ENCODE measurements at regions not wholly inside any gene's neighbourhood (a gene's known extent, or its start where the extent isn't known, plus 50 kb on each side); places are given as distances from the start of the nearest gene placed in this dataset.

DNA sequence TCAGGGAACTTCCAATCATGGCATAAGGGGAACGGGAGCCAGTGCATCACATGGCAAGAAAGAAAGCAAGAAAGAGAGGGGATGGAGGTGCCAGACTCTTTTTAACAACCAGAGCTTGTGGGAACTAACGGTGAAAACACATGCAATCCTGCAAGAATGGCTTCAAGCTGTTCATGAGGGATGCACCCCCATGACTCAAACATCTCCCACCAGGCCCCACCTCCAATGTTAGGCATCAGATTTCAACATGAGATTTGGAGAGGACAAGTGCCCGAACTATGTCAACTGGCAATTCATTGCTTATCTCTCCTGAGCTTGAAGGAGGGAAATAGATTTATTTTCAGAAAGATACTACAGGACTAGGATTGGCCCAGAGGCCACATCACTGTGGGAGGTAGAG lies 270.0 kb downstream of the SLC4A3 start:
- H3K4me1 ChIP-seq (ENCODE audit: control insufficient read depth, insufficient read depth, low read length): peaks cover 2% of the 10 kb centered on the region; the same call in 1 of the 2 replicates
- no peak overlapping the region for H3K9ac ChIP-seq (ENCODE audit: low read depth, low read length)
- no peaks in the 10 kb centered on the region for H3K36me3 ChIP-seq (ENCODE audit: control insufficient read depth, insufficient read depth, low read length)
- H3K27me3 ChIP-seq (ENCODE audit: control insufficient read depth, insufficient read depth, low read length): no peaks in the 10 kb centered on the region
- no peaks in the 10 kb centered on the region for H3K9me3 ChIP-seq (ENCODE audit: control insufficient read depth, insufficient read depth, low read length)
- no peak overlapping the region for H3K27ac ChIP-seq (ENCODE audit: low read depth, low read length)
- no peak overlapping the region for H3K4me3 ChIP-seq (ENCODE audit: low read depth, low read length)

GRCh38 chr2:219901155-219901554 lies 273.7 kb downstream of the SLC4A3 start:
- H3K27me3 ChIP-seq (ENCODE audit: control insufficient read depth, insufficient read depth, low read length): no peaks in the 10 kb centered on the region
- no peak overlapping the region for H3K9ac ChIP-seq (ENCODE audit: low read depth, low read length)
- H3K27ac ChIP-seq (ENCODE audit: low read depth, low read length): no peak overlapping the region
- H3K4me3 ChIP-seq (ENCODE audit: low read depth, low read length): no peak overlapping the region
- peaks cover 10% of the 10 kb centered on the region; the same call in 1 of the 2 replicates for H3K4me1 ChIP-seq (ENCODE audit: control insufficient read depth, insufficient read depth, low read length)
- H3K9me3 ChIP-seq (ENCODE audit: control insufficient read depth, insufficient read depth, low read length): no peaks in the 10 kb centered on the region
- H3K36me3 ChIP-seq (ENCODE audit: control insufficient read depth, insufficient read depth, low read length): no peaks in the 10 kb centered on the region

DNA sequence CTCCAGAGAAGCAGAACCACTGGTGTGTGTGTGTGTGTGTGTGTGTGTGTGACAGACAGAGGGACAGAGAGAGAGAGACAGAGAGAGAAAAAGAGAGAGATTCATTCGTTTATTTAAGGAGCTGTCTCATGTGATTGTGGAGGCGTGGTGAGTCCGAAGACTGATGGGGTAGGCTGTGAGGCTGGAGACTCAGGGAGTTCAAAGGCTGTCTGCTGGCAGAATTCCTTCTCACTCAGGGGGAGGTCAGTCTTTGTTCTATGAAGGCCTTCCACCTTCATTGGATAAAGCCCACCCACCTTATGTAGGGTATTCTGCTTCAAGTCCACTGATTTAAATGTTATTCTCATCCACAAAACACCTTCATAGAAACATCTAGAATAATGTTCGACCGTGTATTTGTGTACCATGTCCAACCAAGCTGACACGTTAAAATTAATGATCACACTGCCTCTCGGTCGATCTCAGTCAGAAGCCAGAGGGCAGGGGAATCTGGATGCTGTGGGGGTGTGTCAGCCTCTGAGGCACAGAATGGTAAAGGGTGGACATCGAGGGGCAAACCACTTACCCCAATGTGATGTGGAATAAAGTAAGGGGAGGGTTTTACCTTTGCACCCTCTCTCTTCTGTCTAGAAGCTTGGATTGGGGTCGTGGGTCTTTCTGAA lies 275.6 kb downstream of the SLC4A3 start:
- Histone ChIP-seq H3K27ac (ENCODE audit: low read depth, low read length) (no peak overlapping the region), H3K4me3 (ENCODE audit: low read depth, low read length) (no peak overlapping the region), H3K9me3 (ENCODE audit: control insufficient read depth, insufficient read depth, low read length) (no peaks in the 10 kb centered on the region), H3K9ac (ENCODE audit: low read depth, low read length) (no peak overlapping the region), H3K4me1 (ENCODE audit: control insufficient read depth, insufficient read depth, low read length) (peaks cover 10% of the 10 kb centered on the region; the same call in 1 of the 2 replicates), H3K27me3 (ENCODE audit: control insufficient read depth, insufficient read depth, low read length) (no peaks in the 10 kb centered on the region), H3K36me3 (ENCODE audit: control insufficient read depth, insufficient read depth, low read length) (no peaks in the 10 kb centered on the region)

DNA sequence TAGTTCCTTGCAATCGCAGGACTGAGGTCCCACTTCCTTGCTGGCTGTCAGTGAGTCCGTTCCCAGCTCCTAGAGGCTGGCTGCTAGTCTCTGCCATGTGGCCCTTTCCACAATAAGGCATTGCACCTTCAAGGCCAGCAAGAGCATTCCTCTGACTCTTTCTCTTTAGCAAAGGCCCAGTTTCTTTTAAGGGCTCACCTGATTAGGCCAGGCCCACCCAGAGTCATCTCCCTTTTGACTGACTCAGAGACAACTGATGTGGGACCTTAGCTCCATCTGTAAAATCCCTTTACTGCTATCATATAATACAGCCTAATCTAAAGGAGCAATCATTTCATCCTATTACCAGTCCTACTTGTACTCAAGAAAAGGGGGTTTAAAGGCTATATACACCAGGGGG lies 278.2 kb downstream of the SLC4A3 start:
- Histone ChIP-seq H3K4me1 (ENCODE audit: control insufficient read depth, insufficient read depth, low read length) (peaks cover 10% of the 10 kb centered on the region; the same call in 1 of the 2 replicates), H3K4me3 (ENCODE audit: low read depth, low read length) (no peak overlapping the region), H3K27ac (ENCODE audit: low read depth, low read length) (no peak overlapping the region), H3K9ac (ENCODE audit: low read depth, low read length) (no peak overlapping the region), H3K9me3 (ENCODE audit: control insufficient read depth, insufficient read depth, low read length) (no peaks in the 10 kb centered on the region), H3K36me3 (ENCODE audit: control insufficient read depth, insufficient read depth, low read length) (no peaks in the 10 kb centered on the region), H3K27me3 (ENCODE audit: control insufficient read depth, insufficient read depth, low read length) (no peaks in the 10 kb centered on the region)

DNA sequence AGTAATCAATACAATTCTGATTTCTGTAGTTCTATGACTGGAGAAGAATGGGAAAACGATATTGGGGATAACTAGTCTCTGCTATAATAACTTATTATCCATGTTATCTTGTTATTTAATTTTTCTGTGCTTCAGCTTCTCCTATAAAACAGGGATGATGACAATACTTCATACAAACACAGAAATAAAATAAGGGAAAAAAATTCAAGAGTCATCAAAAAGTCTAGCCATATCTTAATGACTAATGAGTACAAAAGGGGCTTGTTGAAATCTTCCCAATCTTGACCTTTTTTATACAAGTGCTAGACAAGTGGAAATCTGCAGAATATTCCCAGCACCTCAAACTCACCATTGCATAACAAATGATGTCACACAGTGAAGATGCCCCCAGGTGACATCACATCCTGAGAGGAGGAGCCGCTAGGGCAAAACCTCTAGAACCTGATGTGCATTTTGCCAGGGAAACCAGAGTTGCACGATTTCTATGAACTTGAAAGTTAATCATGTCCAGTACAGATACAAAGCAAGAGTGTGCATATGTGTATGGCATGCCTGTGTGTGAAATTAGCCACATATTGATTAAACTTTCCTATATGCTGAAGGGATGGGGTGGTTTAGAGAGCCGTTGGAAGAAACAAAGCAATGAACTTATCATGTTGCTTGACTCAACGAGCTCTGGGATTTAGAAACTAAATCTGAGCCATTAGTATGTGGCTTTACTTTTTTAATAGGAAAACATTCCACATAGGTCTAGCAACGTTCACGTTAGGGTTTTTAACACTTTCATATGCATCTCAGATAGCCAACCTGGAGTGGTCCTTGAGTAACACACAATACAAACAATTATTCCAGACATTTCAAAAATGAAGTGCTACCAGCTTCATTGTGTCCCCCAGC lies 278.9 kb downstream of the SLC4A3 start:
- Histone ChIP-seq H3K4me3 (ENCODE audit: low read depth, low read length) (no peak overlapping the region), H3K9ac (ENCODE audit: low read depth, low read length) (no peak overlapping the region), H3K27ac (ENCODE audit: low read depth, low read length) (no peak overlapping the region), H3K36me3 (ENCODE audit: control insufficient read depth, insufficient read depth, low read length) (no peaks in the 10 kb centered on the region), H3K9me3 (ENCODE audit: control insufficient read depth, insufficient read depth, low read length) (no peaks in the 10 kb centered on the region), H3K27me3 (ENCODE audit: control insufficient read depth, insufficient read depth, low read length) (no peaks in the 10 kb centered on the region), H3K4me1 (ENCODE audit: control insufficient read depth, insufficient read depth, low read length) (peaks cover 10% of the 10 kb centered on the region; the same call in 1 of the 2 replicates)

DNA sequence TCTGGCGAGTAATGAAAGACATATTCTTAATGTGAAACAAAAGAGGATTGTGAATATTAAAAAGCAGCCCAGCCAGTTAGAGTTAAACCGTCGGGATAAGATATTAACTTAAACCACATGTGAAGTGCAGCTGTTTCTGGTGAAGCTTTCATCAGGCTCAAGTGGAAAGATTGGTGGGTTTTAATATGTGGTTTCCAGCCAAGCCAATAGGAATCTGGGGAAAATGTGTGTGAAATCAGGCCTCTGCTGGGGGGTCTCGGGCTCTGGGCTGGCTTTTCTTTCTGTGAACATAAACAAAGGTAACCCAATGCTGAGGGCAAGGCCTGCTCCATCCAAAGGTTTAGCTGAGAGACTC lies 279.6 kb downstream of the SLC4A3 start:
- H3K4me1 ChIP-seq (ENCODE audit: control insufficient read depth, insufficient read depth, low read length): peaks cover 10% of the 10 kb centered on the region; the same call in 1 of the 2 replicates
- no peak overlapping the region for H3K4me3 ChIP-seq (ENCODE audit: low read depth, low read length)
- H3K36me3 ChIP-seq (ENCODE audit: control insufficient read depth, insufficient read depth, low read length): no peaks in the 10 kb centered on the region
- no peaks in the 10 kb centered on the region for H3K27me3 ChIP-seq (ENCODE audit: control insufficient read depth, insufficient read depth, low read length)
- H3K9me3 ChIP-seq (ENCODE audit: control insufficient read depth, insufficient read depth, low read length): no peaks in the 10 kb centered on the region
- H3K9ac ChIP-seq (ENCODE audit: low read depth, low read length): no peak overlapping the region
- H3K27ac ChIP-seq (ENCODE audit: low read depth, low read length): no peak overlapping the region

GRCh38 chr2:219908538-219908937 lies 281.1 kb downstream of the SLC4A3 start:
- Histone ChIP-seq H3K9me3 (ENCODE audit: control insufficient read depth, insufficient read depth, low read length) (no peaks in the 10 kb centered on the region), H3K4me3 (ENCODE audit: low read depth, low read length) (no peak overlapping the region), H3K9ac (ENCODE audit: low read depth, low read length) (no peak overlapping the region), H3K27ac (ENCODE audit: low read depth, low read length) (no peak overlapping the region), H3K36me3 (ENCODE audit: control insufficient read depth, insufficient read depth, low read length) (no peaks in the 10 kb centered on the region), H3K4me1 (ENCODE audit: control insufficient read depth, insufficient read depth, low read length) (no peaks in the 10 kb centered on the region), H3K27me3 (ENCODE audit: control insufficient read depth, insufficient read depth, low read length) (no peaks in the 10 kb centered on the region)

GRCh38 chr2:219911541-219911940 lies 284.1 kb downstream of the SLC4A3 start:
- Histone ChIP-seq H3K36me3 (ENCODE audit: control insufficient read depth, insufficient read depth, low read length) (no peaks in the 10 kb centered on the region), H3K27ac (ENCODE audit: low read depth, low read length) (no peak overlapping the region), H3K9ac (ENCODE audit: low read depth, low read length) (no peak overlapping the region), H3K9me3 (ENCODE audit: control insufficient read depth, insufficient read depth, low read length) (no peaks in the 10 kb centered on the region), H3K27me3 (ENCODE audit: control insufficient read depth, insufficient read depth, low read length) (no peaks in the 10 kb centered on the region), H3K4me3 (ENCODE audit: low read depth, low read length) (no peak overlapping the region), H3K4me1 (ENCODE audit: control insufficient read depth, insufficient read depth, low read length) (no peaks in the 10 kb centered on the region; the same call in 1 of the 2 replicates)

GRCh38 chr2:219912491-219912921 lies 285.1 kb downstream of the SLC4A3 start:
- Histone ChIP-seq H3K9ac (ENCODE audit: low read depth, low read length) (0 out of 2 replicates have a peak overlapping the region, but pooled peaks have one; percentile 36), H3K9me3 (ENCODE audit: control insufficient read depth, insufficient read depth, low read length) (no peaks in the 10 kb centered on the region), H3K27me3 (ENCODE audit: control insufficient read depth, insufficient read depth, low read length) (no peaks in the 10 kb centered on the region), H3K36me3 (ENCODE audit: control insufficient read depth, insufficient read depth, low read length) (no peaks in the 10 kb centered on the region), H3K27ac (ENCODE audit: low read depth, low read length) (no peak overlapping the region), H3K4me3 (ENCODE audit: low read depth, low read length) (no peak overlapping the region), H3K4me1 (ENCODE audit: control insufficient read depth, insufficient read depth, low read length) (no peaks in the 10 kb centered on the region; the same call in 1 of the 2 replicates)

GRCh38 chr2:219914577-219914976 lies 287.1 kb downstream of the SLC4A3 start:
- H3K4me1 ChIP-seq (ENCODE audit: control insufficient read depth, insufficient read depth, low read length): no peaks in the 10 kb centered on the region; the same call in 1 of the 2 replicates

DNA sequence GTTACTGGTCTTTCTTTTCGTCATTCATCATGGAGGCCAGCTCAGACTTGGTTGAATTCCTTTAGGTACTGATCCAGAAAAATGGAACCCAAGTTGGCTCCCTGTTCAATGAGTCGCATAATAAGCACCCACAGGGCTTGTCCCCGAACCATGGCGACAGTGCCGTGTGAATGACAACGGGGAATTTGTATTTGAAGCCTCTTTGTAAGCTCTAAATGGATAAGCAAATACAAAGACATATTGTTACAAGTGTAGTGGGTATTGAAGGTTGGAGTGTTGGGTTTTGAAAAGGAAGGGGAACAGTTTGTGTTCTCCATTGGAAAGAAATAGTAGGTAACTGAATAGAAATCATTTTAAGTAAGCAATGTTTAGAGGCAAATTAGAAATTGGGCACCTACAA lies 288.9 kb downstream of the SLC4A3 start:
- H3K36me3 ChIP-seq (ENCODE audit: control insufficient read depth, insufficient read depth, low read length): no peaks in the 10 kb centered on the region
- no peaks in the 10 kb centered on the region; the same call in 1 of the 2 replicates for H3K4me1 ChIP-seq (ENCODE audit: control insufficient read depth, insufficient read depth, low read length)
- no peak overlapping the region for H3K4me3 ChIP-seq (ENCODE audit: low read depth, low read length)
- no peak overlapping the region for H3K9ac ChIP-seq (ENCODE audit: low read depth, low read length)
- H3K27me3 ChIP-seq (ENCODE audit: control insufficient read depth, insufficient read depth, low read length): no peaks in the 10 kb centered on the region
- H3K27ac ChIP-seq (ENCODE audit: low read depth, low read length): no peak overlapping the region
- H3K9me3 ChIP-seq (ENCODE audit: control insufficient read depth, insufficient read depth, low read length): no peaks in the 10 kb centered on the region

More at GRCh38 chr2:219914577-219914976, 287.1 kb downstream of the SLC4A3 start:
- Histone ChIP-seq H3K9me3 (ENCODE audit: control insufficient read depth, insufficient read depth, low read length) (no peaks in the 10 kb centered on the region), H3K27me3 (ENCODE audit: control insufficient read depth, insufficient read depth, low read length) (no peaks in the 10 kb centered on the region), H3K4me3 (ENCODE audit: low read depth, low read length) (no peak overlapping the region), H3K9ac (ENCODE audit: low read depth, low read length) (no peak overlapping the region), H3K27ac (ENCODE audit: low read depth, low read length) (no peak overlapping the region), H3K36me3 (ENCODE audit: control insufficient read depth, insufficient read depth, low read length) (no peaks in the 10 kb centered on the region)

All from HUES48 (cell line).